Left forelimb (tissue), 1 donor: ENCODE measurements at regions not wholly inside any gene's neighbourhood (a gene's known extent, or its start where the extent isn't known, plus 50 kb on each side); places are given as distances from the start of the nearest gene placed in this dataset.
A peak's percentile ranks its signal among the peaks of the same experiment; 100 is the strongest.

Experiments
- DNase-seq: peaks from one replicate; pipeline ENCODE4 v3.0.0-alpha.2; 2018; ENCODE audit warnings: low spot score

DNA sequence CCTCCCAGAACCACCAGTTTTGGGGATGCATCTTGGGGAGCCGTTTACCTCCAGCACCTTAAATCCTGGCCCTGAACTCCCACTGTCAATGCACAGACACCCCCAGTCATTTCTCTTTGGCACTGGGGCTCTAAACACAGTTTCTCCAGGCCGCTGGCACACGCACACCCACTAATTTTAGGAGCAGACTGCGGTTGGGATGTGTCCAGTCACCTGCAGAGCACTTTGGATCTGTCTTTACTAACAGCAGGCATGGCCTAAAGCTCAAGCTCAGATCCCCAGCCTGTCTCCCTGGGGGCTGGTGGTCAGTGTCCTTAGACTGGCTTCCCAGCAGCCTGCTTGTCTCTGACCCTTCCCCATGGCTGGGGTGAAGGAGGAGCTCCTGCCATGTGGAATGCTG is 49.9 kb downstream of the SYNE3 start:
- DNase-seq, result no peak

DNA sequence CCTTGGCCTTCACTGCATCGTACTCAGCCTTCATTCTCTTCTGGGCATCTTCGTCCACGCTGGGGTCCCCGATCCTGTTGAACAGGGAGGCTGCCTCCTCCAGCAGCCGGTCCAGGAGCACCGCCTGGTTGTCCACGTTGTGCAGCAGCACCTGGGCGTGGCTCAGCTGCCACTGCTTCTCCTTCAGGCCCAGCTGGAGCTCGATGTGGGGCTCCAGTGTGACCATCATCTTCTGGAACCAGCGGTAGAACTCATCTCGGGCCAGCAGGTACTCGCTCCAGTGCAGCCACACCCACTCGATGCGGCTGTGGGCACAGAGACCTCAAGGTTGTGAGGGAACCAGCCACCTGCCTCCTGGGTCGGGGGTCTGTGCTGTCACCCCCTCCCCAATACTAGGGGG is 50.5 kb downstream of the SYNE3 start:
- no peak for DNase-seq

DNA sequence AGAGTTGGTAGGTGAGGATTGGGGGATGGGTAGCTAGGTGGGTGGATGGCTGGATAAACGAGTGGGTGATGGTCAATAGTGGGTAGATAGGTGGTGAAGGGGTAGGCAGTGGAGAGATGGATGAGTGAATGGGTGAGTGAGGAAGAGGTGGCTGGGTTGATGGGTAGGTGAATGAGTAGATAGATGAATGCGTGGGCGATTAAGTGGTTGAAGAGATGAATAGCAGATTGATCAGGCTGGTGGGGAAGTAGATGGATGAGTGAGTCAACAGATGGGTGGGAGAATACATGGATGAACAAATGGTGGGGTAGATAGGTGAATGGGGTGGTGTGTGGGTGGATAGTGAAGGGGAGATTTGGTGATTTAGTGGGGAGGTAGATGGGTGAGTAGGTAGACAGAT is 51.1 kb downstream of the SYNE3 start:
- no peak for DNase-seq

GRCh38 chr14:95464514-95464913 is 51.9 kb downstream of the SYNE3 start:
- DNase-seq, result no peak

- no peak for DNase-seq
Observed at GRCh38 chr14:95464103-95464502, 52.3 kb downstream of the SYNE3 start.

- DNase-seq, result no peak
Observed at GRCh38 chr14:95463171-95463901, 53.1 kb downstream of the SYNE3 start.

GRCh38 chr14:95462491-95462890 is 54.0 kb downstream of the SYNE3 start:
- no peak for DNase-seq

DNA sequence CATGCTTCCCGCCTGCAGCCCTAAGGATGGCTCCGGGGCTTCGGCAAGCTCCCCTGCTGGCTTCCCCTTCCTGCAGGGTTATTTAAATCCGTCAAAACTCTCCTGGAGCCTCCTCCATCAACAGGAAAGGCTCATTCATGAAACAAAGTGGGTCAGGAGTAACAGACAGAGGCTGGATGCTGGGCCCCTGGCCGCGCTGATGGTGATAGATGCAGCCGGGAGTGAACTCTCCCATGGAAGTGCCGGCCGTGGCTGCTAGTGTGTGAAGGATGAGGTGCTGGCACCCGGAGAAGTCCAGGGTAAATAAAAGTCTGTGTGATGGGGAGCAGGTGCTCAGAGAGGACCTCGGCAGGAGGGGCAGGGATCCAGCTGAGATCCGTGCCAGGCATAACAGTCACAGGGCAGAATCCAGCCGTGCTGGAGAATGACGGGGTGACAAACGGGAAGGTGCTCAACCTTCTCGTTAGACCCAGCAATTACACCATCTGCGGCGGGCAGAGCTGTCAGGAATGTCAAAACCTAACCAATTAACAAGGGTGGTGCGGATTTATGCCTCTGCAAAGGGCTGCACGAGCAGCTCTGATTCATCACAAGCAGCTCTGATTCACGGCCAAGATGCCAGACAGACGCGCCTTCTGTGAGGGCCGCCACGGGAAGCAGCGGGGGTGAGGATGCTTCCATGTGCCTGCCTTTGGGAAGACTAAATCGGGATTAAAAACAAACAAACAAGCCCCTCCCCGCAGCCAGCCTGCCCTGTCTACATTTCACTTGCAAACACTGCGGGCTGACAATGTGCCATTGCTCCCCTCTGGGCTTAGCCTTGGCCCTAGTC is 55.6 kb downstream of the SYNE3 start:
- DNase-seq, result no peak

- no peak for DNase-seq
Observed at GRCh38 chr14:95458906-95459305, 57.5 kb downstream of the SYNE3 start.

GRCh38 chr14:95458459-95458858 is 58.0 kb downstream of the SYNE3 start:
- DNase-seq, result no peak

GRCh38 chr14:95456281-95456680 is 60.2 kb downstream of the SYNE3 start:
- no peak for DNase-seq

DNA sequence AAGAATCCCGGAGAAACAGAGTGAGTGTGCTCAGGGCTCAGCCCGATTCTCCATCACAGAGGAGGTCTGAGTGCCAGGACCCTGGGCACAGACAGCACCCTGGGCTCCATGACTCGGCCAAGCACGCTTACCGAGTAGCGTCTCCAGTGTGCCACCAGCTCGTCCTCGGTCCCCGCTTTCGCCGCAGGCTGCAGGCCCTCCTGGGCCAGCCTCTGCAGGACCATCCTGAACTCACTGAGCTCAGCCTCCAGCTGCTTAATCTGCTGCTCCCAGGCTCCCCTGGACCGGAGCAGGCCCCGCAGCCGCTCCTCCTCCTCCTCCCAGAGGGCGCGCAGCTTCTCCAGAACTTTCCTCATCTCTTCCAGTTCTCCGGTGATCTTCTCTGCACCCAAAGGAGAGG is 61.2 kb downstream of the SYNE3 start:
- DNase-seq, result no peak

DNA sequence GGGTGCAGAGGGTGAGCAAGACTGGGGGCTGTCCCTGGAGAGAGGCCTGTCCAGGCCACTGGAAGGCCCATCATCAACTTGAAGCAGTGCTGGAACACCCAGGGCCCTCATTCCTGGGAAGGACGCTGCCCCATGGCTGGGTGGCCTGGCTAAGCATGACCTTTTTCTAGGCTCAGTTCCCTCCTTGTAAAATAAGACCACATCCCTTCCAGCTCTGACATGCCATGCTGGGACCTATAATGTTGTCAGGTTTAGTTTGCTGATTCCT is 62.8 kb downstream of the SYNE3 start:
- DNase-seq, result no peak

- DNase-seq, result no peak
Observed at GRCh38 chr14:95452893-95453712, 63.3 kb downstream of the SYNE3 start.

- no peak for DNase-seq
Observed at GRCh38 chr14:95452176-95452892, 64.1 kb downstream of the SYNE3 start.

DNA sequence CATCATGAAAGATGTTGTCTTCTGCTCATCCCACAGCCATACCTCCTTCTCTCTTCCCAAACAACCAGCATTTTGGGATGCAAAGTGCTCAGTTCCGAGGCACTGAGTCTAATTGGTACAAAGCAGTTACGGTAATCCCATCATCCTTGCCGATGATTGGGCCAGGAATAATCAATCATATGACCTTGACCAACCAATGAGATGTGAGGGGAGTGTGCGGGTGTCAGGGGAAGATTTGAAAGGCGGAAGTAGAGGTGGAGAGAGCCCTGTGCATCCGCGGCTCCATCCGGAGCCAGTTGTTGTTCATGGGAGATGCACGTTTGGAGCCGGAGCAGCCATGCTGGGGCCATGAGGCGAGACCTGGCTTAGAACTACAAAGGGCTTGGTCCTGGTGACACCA is 67.3 kb downstream of the SYNE3 start:
- DNase-seq, result no peak

DNA sequence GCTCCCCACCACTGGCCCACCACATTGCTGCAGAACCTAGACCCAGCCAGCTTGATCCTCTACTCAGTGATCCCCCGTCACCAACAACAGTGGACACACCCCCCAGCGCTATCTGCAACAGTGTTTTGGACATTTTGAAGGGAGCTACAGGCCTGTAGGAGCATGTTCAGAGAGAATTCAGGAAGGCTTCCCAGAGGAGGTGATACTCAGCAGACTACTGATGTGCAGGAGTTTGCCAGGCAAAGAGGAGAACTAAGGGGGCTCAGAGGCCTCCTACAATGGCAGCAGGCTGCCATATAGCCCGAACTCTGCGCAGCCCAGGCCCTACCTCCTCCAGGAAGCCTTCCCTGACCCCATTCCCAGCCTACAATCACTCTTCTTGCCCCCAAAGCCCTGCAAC is 70.0 kb downstream of the SYNE3 start:
- no peak for DNase-seq

- no peak for DNase-seq
Observed at GRCh38 chr14:95445676-95446075, 70.8 kb downstream of the SYNE3 start.

- no peak for DNase-seq
Observed at GRCh38 chr14:95445161-95445560, 71.3 kb downstream of the SYNE3 start.

DNA sequence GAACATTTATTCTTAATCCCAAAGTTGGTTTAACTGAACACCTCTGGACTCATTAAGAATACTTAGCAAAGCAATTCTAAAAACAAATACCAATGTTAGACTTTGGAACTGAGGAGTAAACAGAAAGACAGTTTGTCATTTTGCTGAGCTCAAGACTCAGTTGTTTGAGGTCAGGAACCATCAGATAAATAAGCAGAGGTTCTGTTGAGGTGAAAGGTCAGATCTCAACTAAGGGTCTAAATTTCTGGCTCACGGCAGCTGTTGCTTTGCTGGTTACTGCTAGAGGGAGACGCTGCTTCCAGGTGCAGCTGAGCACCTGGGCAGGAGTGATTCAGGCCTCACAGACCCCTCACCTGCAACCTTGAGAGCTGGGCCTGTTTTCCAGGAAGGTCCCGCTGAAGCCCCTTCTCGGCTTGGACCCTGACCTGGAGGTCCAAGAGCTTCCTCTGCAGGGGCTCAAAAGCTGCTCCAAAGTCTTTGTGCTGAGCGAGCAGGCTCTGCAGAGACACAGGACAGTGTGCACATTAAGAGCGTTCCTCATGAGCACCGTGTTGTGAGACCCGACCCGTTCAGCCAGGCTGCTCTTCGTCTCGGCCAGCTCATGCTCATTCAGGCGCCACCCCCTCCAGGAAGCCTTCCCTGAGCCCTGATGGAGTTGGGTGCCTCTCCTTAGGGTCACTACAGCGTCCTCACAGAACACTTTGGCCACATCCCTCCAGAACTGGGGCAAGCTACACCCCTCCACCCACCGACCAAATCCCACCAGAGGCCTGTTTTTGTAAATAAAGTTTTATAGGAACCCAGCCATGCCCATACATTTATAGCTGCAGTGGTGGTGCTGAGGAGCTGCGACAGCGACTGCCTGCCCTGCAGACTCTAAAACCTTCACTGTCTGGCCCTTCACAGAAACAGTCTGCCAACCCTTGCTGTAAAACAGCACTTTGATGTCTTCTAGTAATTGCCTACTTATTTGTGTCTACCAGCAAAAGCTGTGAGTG is 72.0 kb downstream of the SYNE3 start:
- DNase-seq, result no peak

- DNase-seq, result peak; percentile 83
Observed at GRCh38 chr14:95442633-95443021, 73.8 kb downstream of the SYNE3 start.
